Pancreas (tissue), 10 donors: ENCODE measurements at regions not wholly inside any gene's neighbourhood (a gene's known extent, or its start where the extent isn't known, plus 50 kb on each side); places are given as distances from the start of the nearest gene placed in this dataset.

ENCODE experiments used
- ATAC-seq, 4 donors: fragments of 200-7000 bp; cut with Tn5 transposase; one replicate each; pipeline versions ENCODE4 v1.8.0 to v1.9.1; 2020; ENCODE audit warnings: mild to moderate bottlenecking in 4 of 4, moderate library complexity in 4 of 4
- DNase-seq, 6 donors: peaks; one replicate each; pipeline ENCODE4 v3.0.0-alpha.2; 2020
- FAIRE-seq: peaks from 2 replicates; lab custom pipeline; 2012; peaks lifted over from hg19 to GRCh38; lab: Jason Lieb, UNC
- H3K27ac ChIP-seq, 4 donors: fragments of 200-600 bp; sonication (generic); 1 replicate in 3 of 4; 2 replicates in 1 of 4; pipeline versions ENCODE4 v1.5.0 to v1.8.0; 2020
- H3K27me3 ChIP-seq, 4 donors: fragments of 200-600 bp; one replicate each; pipeline ENCODE4 v1.8.0; 2021
- H3K36me3 ChIP-seq, 3 donors: fragments of 200-600 bp; sonication (generic) in 1 of 3; one replicate each; pipeline versions ENCODE4 v1.5.0 to v1.8.0; 2020 to 2021
- H3K4me1 ChIP-seq, 3 donors: fragments of 200-600 bp; one replicate each; pipeline ENCODE4 v1.8.0; 2021
- H3K4me3 ChIP-seq, 4 donors: fragments of 200-600 bp; sonication (generic) in 2 of 4; one replicate each; pipeline versions ENCODE4 v1.5.0 to v1.8.0; 2020 to 2021
- H3K9me3 ChIP-seq, 4 donors: fragments of 200-600 bp; one replicate each; pipeline ENCODE4 v1.8.0; 2021
- CTCF ChIP-seq, 4 donors: fragments of 200-600 bp; sonication (generic) in 3 of 4; IDR thresholded peaks; one replicate each; pipeline versions ENCODE4 v1.5.0 to v1.8.0; 2021; ENCODE audit warnings: antibody characterized with exemption in 4 of 4
- WGBS, 2 donors: extraction: QIAGEN DNeasy Blood & Tissue Kit; methylation state at CpG; one replicate each; pipeline ENCODE4 v1.1.7; 2013; 5-methylcytosine and 5-hydroxymethylcytosine counted together
- intact Hi-C, 3 donors: fragments of 100-400 bp; cut with DNase I; formaldehyde crosslinking; loops; one replicate each; pipeline versions ENCODE4 v1.11.1 to v1.14.2; 2022
- donor health status: healthy with polysubstance abuse.
- donor health status: DM: no; HTN: no; CAD: no; lungs with moderate emphysema.
- donor health status: DM: no; HTN: no; CAD: no.
- donor health status: control.
- donor health status: control.
- donor health status: Bipolar disorder and iron deficiency.
- donor health status: DM: yes; HTN: yes; CAD: no.
- donor health status: DM: no; HTN: no; CAD: no.
- donor health status: DM: no; HTN: no; CAD: no.
- donor health status: DM: yes; HTN: yes; CAD: no.

DNA sequence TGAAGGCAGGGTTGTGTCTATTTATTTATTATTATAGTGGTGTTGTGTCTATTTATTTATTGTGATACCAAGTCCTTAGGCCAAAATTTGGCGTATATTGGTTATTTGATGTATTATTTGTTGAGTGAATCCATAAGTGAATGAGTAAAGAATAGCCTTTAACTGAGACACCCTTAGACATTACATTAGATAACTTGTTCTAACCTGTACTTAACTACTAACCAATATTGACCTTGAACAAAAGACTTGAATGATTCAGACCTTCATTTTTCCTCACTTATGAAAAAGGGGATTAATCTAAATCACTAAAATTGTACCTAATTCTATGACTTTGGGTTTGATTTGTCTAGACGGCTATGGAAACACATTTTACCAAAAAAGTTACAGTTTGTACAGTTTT is 370.5 kb downstream of the JRKL start:
- no peak for FAIRE-seq
- intact Hi-C loops = no loop called here

DNA sequence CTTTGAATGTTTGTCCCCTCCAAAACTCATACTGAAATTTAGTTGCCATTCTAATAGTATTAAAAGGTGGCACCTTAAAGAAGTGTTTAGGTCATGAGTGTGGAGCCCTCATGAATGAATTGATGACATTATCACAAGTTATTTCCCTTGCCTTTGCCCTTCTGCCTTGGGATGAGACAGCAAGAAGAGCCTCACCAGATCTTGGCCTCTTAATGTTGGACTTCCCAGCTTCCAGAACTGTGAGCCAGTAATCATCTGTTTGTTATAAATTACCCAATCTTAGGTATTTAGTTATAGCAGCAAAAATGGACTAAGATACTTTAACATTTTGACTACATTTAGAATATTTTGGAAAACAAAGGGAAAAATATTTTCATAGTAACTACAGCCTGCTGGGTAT is 371.0 kb downstream of the JRKL start:
- H3K27me3 ChIP-seq = no peaks in the 10 kb centered on the region
- no peak for ATAC-seq
- H3K4me1 ChIP-seq = no peaks in the 10 kb centered on the region
- intact Hi-C loops = no loop called here
- H3K36me3 ChIP-seq = no peaks in the 10 kb centered on the region
- TF ChIP-seq CTCF (IDR thresholded peaks at IDR 0.05) = no peak
- no peaks in the 10 kb centered on the region for H3K9me3 ChIP-seq
- H3K4me3 ChIP-seq = no peak overlapping the region
- no peak overlapping the region for H3K27ac ChIP-seq
- no peak for FAIRE-seq
- no peak for DNase-seq

More for the DNA sequence above, 370.5 kb downstream of the JRKL start:
- 55 to 61% methylated on average over 2 of the region's 2 CpGs for WGBS, 2 donors
- Histone ChIP-seq H3K4me3 (no peak overlapping the region), H3K27ac (no peak overlapping the region), H3K9me3 (no peaks in the 10 kb centered on the region), H3K36me3 (no peaks in the 10 kb centered on the region), H3K27me3 (no peaks in the 10 kb centered on the region), H3K4me1 (no peaks in the 10 kb centered on the region)
- ATAC-seq (no peak), DNase-seq (no peak)
- TF ChIP-seq CTCF (IDR thresholded peaks at IDR 0.05) = no peak

GRCh38 chr11:96761451-96761850 is 371.6 kb downstream of the JRKL start:
- intact Hi-C loops = no loop called here
- ATAC-seq = no peak
- Histone ChIP-seq H3K4me1 (no peaks in the 10 kb centered on the region), H3K9me3 (no peaks in the 10 kb centered on the region), H3K4me3 (no peak overlapping the region), H3K36me3 (no peaks in the 10 kb centered on the region), H3K27me3 (no peaks in the 10 kb centered on the region), H3K27ac (no peak overlapping the region)
- WGBS, 2 donors = 69 to 72% methylated on average over 1 of the region's 1 CpG
- TF ChIP-seq CTCF (IDR thresholded peaks at IDR 0.05) = no peak
- FAIRE-seq = no peak
- no peak for DNase-seq

DNA sequence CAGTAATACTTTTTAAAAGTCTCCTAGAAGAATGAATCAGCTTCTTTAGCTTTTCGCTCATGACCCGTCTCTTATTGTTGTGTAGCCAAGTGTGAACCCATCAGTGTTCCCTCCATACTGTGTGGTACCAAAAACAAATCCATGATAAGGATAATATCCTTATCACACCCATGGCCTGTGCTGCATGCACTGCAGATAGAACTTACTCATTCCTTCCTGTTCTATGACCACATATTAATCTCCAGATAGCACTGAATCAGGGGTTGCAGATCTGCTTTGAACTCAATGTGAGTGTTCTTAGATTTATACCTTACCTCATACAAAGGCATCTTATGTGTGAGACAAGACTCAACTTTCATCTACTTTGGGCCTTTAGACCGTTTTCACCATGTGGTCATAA is 373.4 kb downstream of the JRKL start:
- DNase-seq (no peak), ATAC-seq (no peak), FAIRE-seq (no peak)
- WGBS, 2 donors = 52 to 71% methylated on average over 3 of the region's 3 CpGs
- H3K36me3 ChIP-seq = no peaks in the 10 kb centered on the region
- no peaks in the 10 kb centered on the region for H3K9me3 ChIP-seq
- H3K4me1 ChIP-seq = no peaks in the 10 kb centered on the region
- H3K4me3 ChIP-seq = no peak overlapping the region
- H3K27ac ChIP-seq = no peak overlapping the region
- no peak for TF ChIP-seq CTCF (IDR thresholded peaks at IDR 0.05)
- H3K27me3 ChIP-seq = no peaks in the 10 kb centered on the region
- intact Hi-C loops = no loop called here

DNA sequence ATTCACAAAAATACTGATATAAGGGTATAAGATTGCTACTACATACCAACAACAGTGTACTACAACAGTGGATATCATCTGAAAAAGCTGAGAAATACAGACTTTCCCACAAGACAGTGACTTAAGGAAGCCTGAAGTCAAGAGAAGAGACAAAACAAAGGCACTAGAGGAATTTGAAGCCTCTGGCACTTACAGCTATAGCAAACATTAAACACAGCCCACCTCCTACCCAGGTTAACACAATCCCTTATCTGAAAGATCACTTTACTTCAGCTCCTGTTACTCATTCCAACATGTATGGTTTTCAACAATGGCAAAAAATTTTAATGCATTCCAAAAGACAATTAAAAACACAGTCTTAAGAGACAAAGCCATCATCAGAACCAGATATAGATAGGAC is 388.5 kb downstream of the JRKL start:
- no peaks in the 10 kb centered on the region for H3K9me3 ChIP-seq
- no peak overlapping the region for H3K4me3 ChIP-seq
- intact Hi-C loops = no loop called here
- no peak for TF ChIP-seq CTCF (IDR thresholded peaks at IDR 0.05)
- no peaks in the 10 kb centered on the region for H3K27me3 ChIP-seq
- DNase-seq (no peak), ATAC-seq (no peak), FAIRE-seq (no peak)
- H3K4me1 ChIP-seq = no peaks in the 10 kb centered on the region
- no peaks in the 10 kb centered on the region for H3K36me3 ChIP-seq
- no peak overlapping the region for H3K27ac ChIP-seq
